ENCODE measurements at regions not wholly inside any gene's neighbourhood (a gene's known extent, or its start where the extent isn't known, plus 50 kb on each side); places are given as distances from the start of the nearest gene placed in this dataset.

DNA sequence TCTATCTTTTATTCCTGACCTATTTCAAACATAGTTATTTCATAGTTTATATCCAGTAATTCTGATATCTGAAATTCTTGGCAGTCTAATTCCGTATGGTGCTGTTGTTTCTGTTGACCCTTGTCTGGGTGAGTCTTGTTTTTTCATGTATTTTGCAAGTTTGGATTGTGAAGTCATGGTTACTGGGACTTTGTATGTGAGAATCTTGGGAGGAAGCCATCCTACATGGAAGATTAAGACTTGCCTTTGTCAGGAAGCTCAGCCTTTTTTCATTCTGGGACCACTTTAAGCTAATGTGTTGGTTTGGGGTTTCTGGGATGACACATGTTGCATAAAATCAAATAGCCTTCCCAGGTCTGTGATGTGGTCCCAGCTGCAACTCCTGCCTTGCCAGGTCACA, 191.6 kb upstream of the E2F7 start:
- no peaks in the 10 kb centered on the region for H3K79me2 ChIP-seq (ENCODE audit: control insufficient read depth, insufficient read depth, low read length)
- H3K4me1 ChIP-seq (replicated peaks in 1 of 2; ENCODE audit: control insufficient read depth in 2 of 2, insufficient read depth in 2 of 2, low read length in 2 of 2) = no peaks in the 10 kb centered on the region
- no peaks in the 10 kb centered on the region for H3K9me1 ChIP-seq (ENCODE audit: control insufficient read depth, insufficient read depth, low read length)
- TF ChIP-seq, protein P1, sequence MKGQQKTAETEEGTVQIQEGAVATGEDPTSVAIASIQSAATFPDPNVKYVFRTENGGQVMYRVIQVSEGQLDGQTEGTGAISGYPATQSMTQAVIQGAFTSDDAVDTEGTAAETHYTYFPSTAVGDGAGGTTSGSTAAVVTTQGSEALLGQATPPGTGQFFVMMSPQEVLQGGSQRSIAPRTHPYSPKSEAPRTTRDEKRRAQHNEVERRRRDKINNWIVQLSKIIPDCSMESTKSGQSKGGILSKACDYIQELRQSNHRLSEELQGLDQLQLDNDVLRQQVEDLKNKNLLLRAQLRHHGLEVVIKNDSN (CRISPR knock-in tag; IDR thresholded peaks at IDR 0.05) = no peak
- TF ChIP-seq ZNF785 (CRISPR knock-in tag; IDR thresholded peaks at IDR 0.05) (no peak), ZNF3 (CRISPR knock-in tag; IDR thresholded peaks at IDR 0.05) (no peak), PTTG1 (tag; IDR thresholded peaks at IDR 0.05; ENCODE audit: low read depth) (no peak), SREBF2 (CRISPR knock-in tag; IDR thresholded peaks at IDR 0.05) (no peak)
- TF ChIP-seq, protein P2, sequence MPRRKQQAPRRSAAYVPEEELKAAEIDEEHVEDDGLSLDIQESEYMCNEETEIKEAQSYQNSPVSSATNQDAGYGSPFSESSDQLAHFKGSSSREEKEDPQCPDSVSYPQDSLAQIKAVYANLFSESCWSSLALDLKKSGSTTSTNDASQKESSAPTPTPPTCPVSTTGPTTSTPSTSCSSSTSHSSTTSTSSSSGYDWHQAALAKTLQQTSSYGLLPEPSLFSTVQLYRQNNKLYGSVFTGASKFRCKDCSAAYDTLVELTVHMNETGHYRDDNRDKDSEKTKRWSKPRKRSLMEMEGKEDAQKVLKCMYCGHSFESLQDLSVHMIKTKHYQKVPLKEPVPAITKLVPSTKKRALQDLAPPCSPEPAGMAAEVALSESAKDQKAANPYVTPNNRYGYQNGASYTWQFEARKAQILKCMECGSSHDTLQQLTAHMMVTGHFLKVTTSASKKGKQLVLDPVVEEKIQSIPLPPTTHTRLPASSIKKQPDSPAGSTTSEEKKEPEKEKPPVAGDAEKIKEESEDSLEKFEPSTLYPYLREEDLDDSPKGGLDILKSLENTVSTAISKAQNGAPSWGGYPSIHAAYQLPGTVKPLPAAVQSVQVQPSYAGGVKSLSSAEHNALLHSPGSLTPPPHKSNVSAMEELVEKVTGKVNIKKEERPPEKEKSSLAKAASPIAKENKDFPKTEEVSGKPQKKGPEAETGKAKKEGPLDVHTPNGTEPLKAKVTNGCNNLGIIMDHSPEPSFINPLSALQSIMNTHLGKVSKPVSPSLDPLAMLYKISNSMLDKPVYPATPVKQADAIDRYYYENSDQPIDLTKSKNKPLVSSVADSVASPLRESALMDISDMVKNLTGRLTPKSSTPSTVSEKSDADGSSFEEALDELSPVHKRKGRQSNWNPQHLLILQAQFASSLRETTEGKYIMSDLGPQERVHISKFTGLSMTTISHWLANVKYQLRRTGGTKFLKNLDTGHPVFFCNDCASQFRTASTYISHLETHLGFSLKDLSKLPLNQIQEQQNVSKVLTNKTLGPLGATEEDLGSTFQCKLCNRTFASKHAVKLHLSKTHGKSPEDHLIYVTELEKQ (CRISPR knock-in tag; IDR thresholded peaks at IDR 0.05) = no peak
- TF ChIP-seq, protein P3, sequence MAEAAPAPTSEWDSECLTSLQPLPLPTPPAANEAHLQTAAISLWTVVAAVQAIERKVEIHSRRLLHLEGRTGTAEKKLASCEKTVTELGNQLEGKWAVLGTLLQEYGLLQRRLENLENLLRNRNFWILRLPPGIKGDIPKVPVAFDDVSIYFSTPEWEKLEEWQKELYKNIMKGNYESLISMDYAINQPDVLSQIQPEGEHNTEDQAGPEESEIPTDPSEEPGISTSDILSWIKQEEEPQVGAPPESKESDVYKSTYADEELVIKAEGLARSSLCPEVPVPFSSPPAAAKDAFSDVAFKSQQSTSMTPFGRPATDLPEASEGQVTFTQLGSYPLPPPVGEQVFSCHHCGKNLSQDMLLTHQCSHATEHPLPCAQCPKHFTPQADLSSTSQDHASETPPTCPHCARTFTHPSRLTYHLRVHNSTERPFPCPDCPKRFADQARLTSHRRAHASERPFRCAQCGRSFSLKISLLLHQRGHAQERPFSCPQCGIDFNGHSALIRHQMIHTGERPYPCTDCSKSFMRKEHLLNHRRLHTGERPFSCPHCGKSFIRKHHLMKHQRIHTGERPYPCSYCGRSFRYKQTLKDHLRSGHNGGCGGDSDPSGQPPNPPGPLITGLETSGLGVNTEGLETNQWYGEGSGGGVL (CRISPR knock-in tag; IDR thresholded peaks at IDR 0.05) = no peak
- CTCF ChIA-PET (ENCODE audit: low intra/inter-chr PET ratio) = no interaction called here
- no peak overlapping the region for H3K4me3 ChIP-seq
- no peaks in the 10 kb centered on the region for H4K20me1 ChIP-seq (replicated peaks; ENCODE audit: control insufficient read depth, insufficient read depth, low read length)
- POLR2A ChIA-PET = no interaction called here
- DNase-seq (ENCODE audit: extremely low read depth in 1 of 4, low spot score in 3 of 4) (no peak), ATAC-seq (no peak), FAIRE-seq (no peak)
- H3K36me3 ChIP-seq (ENCODE audit: control insufficient read depth, insufficient read depth, low read length) = no peaks in the 10 kb centered on the region
- H2AFZ ChIP-seq (ENCODE audit: low read depth, low read length) = no peak overlapping the region
- intact Hi-C loops (cut with micrococcal nuclease) (no loop called here), in situ Hi-C loops (cut with MboI) (no loop called here)
- no peak overlapping the region for H3K9ac ChIP-seq (ENCODE audit: insufficient read depth in 1 of 2, low read depth in 2 of 2, low read length in 2 of 2)
- H3K27me3 ChIP-seq (ENCODE audit: control insufficient read depth in 2 of 2, insufficient read depth in 2 of 2, low read length in 2 of 2) = no peaks in the 10 kb centered on the region
- WGBS (ENCODE audit: insufficient coverage, low coverage, missing lambda C conversion rate) = 0% methylated on average over 1 of the region's 1 CpG
- no peaks in the 10 kb centered on the region for H3K9me3 ChIP-seq (replicated peaks; ENCODE audit: control insufficient read depth, insufficient read depth, low read depth, low read length)
- H3K27ac ChIP-seq (ENCODE audit: extremely low read depth, low read depth, low read length) = no peak overlapping the region
- BruUV-seq (replicated peaks) = no TSS peak
- H3K4me2 ChIP-seq (ENCODE audit: insufficient read depth, low read length) = no peak overlapping the region
